ENCODE measurements at regions not wholly inside any gene's neighbourhood (a gene's known extent, or its start where the extent isn't known, plus 50 kb on each side); places are given as distances from the start of the nearest gene placed in this dataset.

GRCh38 chr11:134864233-134864967, 452.4 kb upstream of the B3GAT1 start:
- no peaks in the 10 kb centered on the region for H3K79me2 ChIP-seq (ENCODE audit: insufficient read depth, low read length)
- no peak for DNase-seq (ENCODE audit: insufficient read length, low spot score, missing footprints)
- no peak overlapping the region for H3K4me2 ChIP-seq (ENCODE audit: insufficient read depth, low read length)
- no peaks in the 10 kb centered on the region for H3K9me3 ChIP-seq (ENCODE audit: low read depth, low read length)
- H3K4me1 ChIP-seq (ENCODE audit: insufficient read depth, low read length) = no peaks in the 10 kb centered on the region
- TF ChIP-seq CTCF (IDR thresholded peaks at IDR 0.05; ENCODE audit: extremely low read depth, low read depth, low read length) = no peak
- no peaks in the 10 kb centered on the region for H4K20me1 ChIP-seq (ENCODE audit: insufficient read depth, low read length)
- no peak overlapping the region for H2AFZ ChIP-seq (ENCODE audit: low read length)
- no peak overlapping the region for H3K27ac ChIP-seq (ENCODE audit: low read depth, low read length)
- no peaks in the 10 kb centered on the region for H3K36me3 ChIP-seq (ENCODE audit: insufficient read depth, low read length)
- H3K4me3 ChIP-seq (ENCODE audit: insufficient read depth, low read length) = no peak overlapping the region
- no peaks in the 10 kb centered on the region for H3K27me3 ChIP-seq (ENCODE audit: insufficient read depth, low read length)

GRCh38 chr11:134863294-134863693, 451.3 kb upstream of the B3GAT1 start:
- Histone ChIP-seq H3K4me2 (ENCODE audit: insufficient read depth, low read length) (no peak overlapping the region), H4K20me1 (ENCODE audit: insufficient read depth, low read length) (no peaks in the 10 kb centered on the region), H3K4me3 (ENCODE audit: insufficient read depth, low read length) (no peak overlapping the region), H2AFZ (ENCODE audit: low read length) (no peak overlapping the region), H3K4me1 (ENCODE audit: insufficient read depth, low read length) (no peaks in the 10 kb centered on the region), H3K27ac (ENCODE audit: low read depth, low read length) (no peak overlapping the region), H3K9me3 (ENCODE audit: low read depth, low read length) (no peaks in the 10 kb centered on the region), H3K27me3 (ENCODE audit: insufficient read depth, low read length) (no peaks in the 10 kb centered on the region), H3K79me2 (ENCODE audit: insufficient read depth, low read length) (no peaks in the 10 kb centered on the region), H3K36me3 (ENCODE audit: insufficient read depth, low read length) (no peaks in the 10 kb centered on the region)
- no peak for TF ChIP-seq CTCF (IDR thresholded peaks at IDR 0.05; ENCODE audit: extremely low read depth, low read depth, low read length)
- DNase-seq (ENCODE audit: insufficient read length, low spot score, missing footprints) = no peak

GRCh38 chr11:134862587-134863195, 450.6 kb upstream of the B3GAT1 start:
- no peak overlapping the region for H3K4me3 ChIP-seq (ENCODE audit: insufficient read depth, low read length)
- H3K36me3 ChIP-seq (ENCODE audit: insufficient read depth, low read length) = no peaks in the 10 kb centered on the region
- H3K4me2 ChIP-seq (ENCODE audit: insufficient read depth, low read length) = no peak overlapping the region
- H3K4me1 ChIP-seq (ENCODE audit: insufficient read depth, low read length) = no peaks in the 10 kb centered on the region
- H3K27me3 ChIP-seq (ENCODE audit: insufficient read depth, low read length) = no peaks in the 10 kb centered on the region
- no peak for TF ChIP-seq CTCF (IDR thresholded peaks at IDR 0.05; ENCODE audit: extremely low read depth, low read depth, low read length)
- no peaks in the 10 kb centered on the region for H3K9me3 ChIP-seq (ENCODE audit: low read depth, low read length)
- no peak overlapping the region for H2AFZ ChIP-seq (ENCODE audit: low read length)
- no peak overlapping the region for H3K27ac ChIP-seq (ENCODE audit: low read depth, low read length)
- no peak for DNase-seq (ENCODE audit: insufficient read length, low spot score, missing footprints)
- no peaks in the 10 kb centered on the region for H3K79me2 ChIP-seq (ENCODE audit: insufficient read depth, low read length)
- no peaks in the 10 kb centered on the region for H4K20me1 ChIP-seq (ENCODE audit: insufficient read depth, low read length)

- no peaks in the 10 kb centered on the region for H4K20me1 ChIP-seq (ENCODE audit: insufficient read depth, low read length)
- H2AFZ ChIP-seq (ENCODE audit: low read length) = no peak overlapping the region
- TF ChIP-seq CTCF (IDR thresholded peaks at IDR 0.05; ENCODE audit: extremely low read depth, low read depth, low read length) = no peak
- no peak overlapping the region for H3K4me3 ChIP-seq (ENCODE audit: insufficient read depth, low read length)
- H3K4me1 ChIP-seq (ENCODE audit: insufficient read depth, low read length) = no peaks in the 10 kb centered on the region
- DNase-seq (ENCODE audit: insufficient read length, low spot score, missing footprints) = no peak
- H3K27me3 ChIP-seq (ENCODE audit: insufficient read depth, low read length) = no peaks in the 10 kb centered on the region
- H3K4me2 ChIP-seq (ENCODE audit: insufficient read depth, low read length) = no peak overlapping the region
- no peak overlapping the region for H3K27ac ChIP-seq (ENCODE audit: low read depth, low read length)
- H3K36me3 ChIP-seq (ENCODE audit: insufficient read depth, low read length) = no peaks in the 10 kb centered on the region
- H3K79me2 ChIP-seq (ENCODE audit: insufficient read depth, low read length) = no peaks in the 10 kb centered on the region
- H3K9me3 ChIP-seq (ENCODE audit: low read depth, low read length) = no peaks in the 10 kb centered on the region
Observed at GRCh38 chr11:134862105-134862502, 450.1 kb upstream of the B3GAT1 start.

All from osteoblast (primary cell).